ENCODE measurements at regions not wholly inside any gene's neighbourhood (a gene's known extent, or its start where the extent isn't known, plus 50 kb on each side); places are given as distances from the start of the nearest gene placed in this dataset.
A peak's percentile ranks its signal among the peaks of the same experiment; 100 is the strongest.

DNA sequence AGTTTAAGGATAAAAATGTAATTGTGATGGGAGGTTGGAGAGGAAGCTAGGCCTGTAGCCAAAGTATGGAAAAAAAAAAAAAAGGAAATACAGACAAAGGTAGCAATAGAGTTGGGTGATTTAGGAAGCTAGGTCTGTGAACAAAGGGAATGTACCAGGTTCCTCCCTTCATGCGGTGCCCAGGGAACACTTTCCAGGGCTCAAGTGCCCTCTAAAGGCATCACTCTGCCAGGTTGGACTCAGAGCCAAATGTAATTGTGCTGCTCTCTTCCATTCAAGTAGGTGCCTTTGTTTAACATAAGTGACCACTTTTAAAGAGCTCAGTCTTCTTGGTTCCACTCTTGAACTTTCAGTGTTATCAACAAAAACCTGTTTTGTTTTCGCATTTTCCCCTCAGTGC lies 159.7 kb upstream of the AHI1 start:
- no peaks in the 10 kb centered on the region for H3K9me3 ChIP-seq (ENCODE audit: insufficient read depth in 2 of 2, low read depth in 1 of 2, low read length in 1 of 2)

More for the DNA sequence above, 159.7 kb upstream of the AHI1 start:
- TF ChIP-seq YY1 (IDR thresholded peaks at IDR 0.05; ENCODE audit: low read depth, low read length): no peak
- TF ChIP-seq RAD21 (IDR thresholded peaks at IDR 0.05 in 1 of 2, conservative IDR thresholded peaks at IDR 0.05 in 1 of 2; ENCODE audit: low read depth in 2 of 2, low read length in 2 of 2): 0 out of 4 replicates have a peak, but pooled peaks of 1 of the 2 experiments have one; percentile 2
- no peak for TF ChIP-seq SAP30 (IDR thresholded peaks at IDR 0.05; ENCODE audit: insufficient read depth, insufficient replicate concordance, low read length)
- POLR2A ChIA-PET (ENCODE audit: partially characterized antibody): no interaction called here
- Histone ChIP-seq H2BK15ac (ENCODE audit: low read length) (no peak overlapping the region), H2BK12ac (ENCODE audit: low read depth, low read length) (no peak overlapping the region), H4K20me1 (replicated peaks in 1 of 2; ENCODE audit: control insufficient read depth in 1 of 2, insufficient read depth in 2 of 2, low read length in 2 of 2) (no peaks in the 10 kb centered on the region), H3K4me3 (ENCODE audit: extremely low read depth in 1 of 4, insufficient read depth in 2 of 4, low read depth in 3 of 4, low read length in 4 of 4) (no peak overlapping the region), H3K56ac (replicated peaks; ENCODE audit: insufficient read length, low read depth, low read length) (no peak overlapping the region), H3K4ac (replicated peaks; ENCODE audit: insufficient read length, low read depth, low read length) (no peak overlapping the region), H2BK20ac (ENCODE audit: low read length) (no peak overlapping the region), H2BK120ac (replicated peaks; ENCODE audit: low read depth, low read length) (no peak overlapping the region), H4K5ac (ENCODE audit: insufficient read length, low read depth, low read length) (no peak overlapping the region), H3K14ac (ENCODE audit: insufficient read length) (no peak overlapping the region), H3K79me2 (ENCODE audit: control insufficient read depth in 1 of 2, insufficient read depth in 2 of 2, low read length in 2 of 2) (no peaks in the 10 kb centered on the region), H3K4me2 (ENCODE audit: insufficient read depth in 1 of 2, low read depth in 2 of 2, low read length in 2 of 2) (no peak overlapping the region), H3K23me2 (ENCODE audit: low read depth, low read length) (no peaks in the 10 kb centered on the region), H3K79me1 (ENCODE audit: low read depth, low read length) (no peaks in the 10 kb centered on the region), H2AFZ (ENCODE audit: low read length) (no peak overlapping the region), H4K8ac (ENCODE audit: extremely low read depth, insufficient read depth, low read length) (no peak overlapping the region), H3K36me3 (ENCODE audit: control insufficient read depth in 2 of 4, insufficient read depth in 4 of 4, low read length in 3 of 4) (no peaks in the 10 kb centered on the region), H3K4me1 (replicated peaks in 1 of 4; ENCODE audit: control insufficient read depth in 3 of 4, insufficient read depth in 4 of 4, low read length in 3 of 4) (0 out of 7 replicates have a peak, but pooled peaks cover 0 to 3% (median 0%) of the 10 kb centered on the region in 4 experiments), H3K27ac (ENCODE audit: low read depth, low read length) (no peak overlapping the region), H4K91ac (replicated peaks; ENCODE audit: insufficient read length, low read length) (no peak overlapping the region), H2BK5ac (ENCODE audit: low read depth, low read length) (no peak overlapping the region), H3K18ac (ENCODE audit: extremely low read depth, low read length) (no peak overlapping the region), H2AK5ac (ENCODE audit: low read depth, low read length) (no peak overlapping the region), H3K23ac (ENCODE audit: insufficient read length) (no peak overlapping the region), H3K9ac (replicated peaks in 1 of 4; ENCODE audit: extremely low read depth in 1 of 4, low read depth in 3 of 4, low read length in 3 of 4) (no peak overlapping the region), H3K27me3 (replicated peaks in 1 of 4; ENCODE audit: control insufficient read depth in 3 of 4, extremely low read depth in 1 of 4, insufficient read depth in 3 of 4, low read length in 3 of 4) (no peaks in the 10 kb centered on the region)
- 90% methylated on average over 2 of the region's 2 CpGs; no CpG with 5 or more reads in 1 of the 2 experiments for WGBS, 2 experiments (ENCODE audit: extremely low coverage in 1 of 2, insufficient coverage in 1 of 2, insufficient read length in 1 of 2, insufficient replicate concordance in 2 of 2, low coverage in 1 of 2, low lambda C conversion rate in 2 of 2, missing lambda C conversion rate in 1 of 2)
- CTCF ChIA-PET (ENCODE audit: partially characterized antibody): interaction anchor here (0.6 to 1.1 kb wide), 5 partner anchors 102 to 201 kb away, joined by 3 to 5 read pairs (median 3); no protein-coding TSS in a partner anchor
- no peak for FAIRE-seq
- no peak for DNase-seq (ENCODE audit: low read depth in 1 of 2, low spot score in 2 of 2)
